IMR-90 (cell line): ENCODE measurements at regions not wholly inside any gene's neighbourhood (a gene's known extent, or its start where the extent isn't known, plus 50 kb on each side); places are given as distances from the start of the nearest gene placed in this dataset.

Source experiments
- ATAC-seq: fragments of 200-7000 bp; cut with Tn5 transposase; 2 replicates; pipeline ENCODE4 v1.9.1; 2020; ENCODE audit warnings: low read depth, mild to moderate bottlenecking, moderate library complexity
- BruUV-seq: library from RNA; stranded (reverse); fragments of 400-500 nt; replicated peaks from 2 replicates; lab custom pipeline; 2021; lab: Mats Ljungman, UMichigan
- CTCF ChIA-PET: fragments of 300-600 bp; formaldehyde crosslinking; extraction: SDS; loops from one replicate; lab custom pipeline; 2021; ENCODE audit warnings: antibody characterized with exemption; lab: Yijun Ruan, JAX
- POLR2A ChIA-PET: fragments of 300-600 bp; sonication (Branson Sonifier 250); formaldehyde crosslinking; loops from one replicate; lab custom pipeline; 2022; ENCODE audit warnings: antibody characterized with exemption; ENCODE audit not compliant: unreplicated experiment; lab: Charles Lee
- DNase-seq: peaks from one replicate; pipeline ENCODE4 v3.0.0; 2013
- H2AFZ ChIP-seq: replicated peaks from 2 replicates; pipeline ENCODE3; 2013; ENCODE audit warnings: low read length, mild to moderate bottlenecking; ENCODE audit not compliant: poor library complexity
- H2AK5ac ChIP-seq: 2 replicates; pipeline ENCODE4 v1.6.1; 2013; ENCODE audit warnings: low read depth, low read length, inconsistent platforms
- H2AK9ac ChIP-seq: replicated peaks from 2 replicates; pipeline ENCODE3; 2013; ENCODE audit warnings: mild to moderate bottlenecking, low read depth, low read length, moderate library complexity; ENCODE audit not compliant: poor library complexity
- H2BK120ac ChIP-seq: 2 replicates; pipeline ENCODE4 v1.6.1; 2013; ENCODE audit warnings: low read depth, low read length, inconsistent platforms
- H2BK15ac ChIP-seq: 3 replicates; pipeline ENCODE4 v1.6.1; 2013; ENCODE audit warnings: low read depth, low read length, inconsistent platforms
- H2BK20ac ChIP-seq: 2 replicates; pipeline ENCODE4 v1.6.1; 2013; ENCODE audit warnings: low read depth, mild to moderate bottlenecking, inconsistent platforms, low read length, moderate library complexity
- H2BK5ac ChIP-seq: 2 replicates; pipeline ENCODE4 v1.6.1; 2013; ENCODE audit warnings: mild to moderate bottlenecking, low read depth, low read length, inconsistent platforms; ENCODE audit not compliant: poor library complexity, severe bottlenecking
- H3K14ac ChIP-seq: replicated peaks from 2 replicates; pipeline ENCODE4 v1.6.1; 2013; ENCODE audit warnings: low read depth, low read length, inconsistent platforms
- H3K18ac ChIP-seq: 2 replicates; pipeline ENCODE4 v1.6.1; 2013; ENCODE audit warnings: low read depth, low read length, control low read depth
- H3K23ac ChIP-seq: 2 replicates; pipeline ENCODE4 v1.6.1; 2013; ENCODE audit warnings: low read depth, low read length, inconsistent platforms
- H3K27ac ChIP-seq: 2 replicates; pipeline ENCODE4 v1.5.1; 2013; ENCODE audit warnings: mild to moderate bottlenecking, control low read depth, low read length; ENCODE audit not compliant: insufficient read depth
- H3K27me3 ChIP-seq: 2 replicates; pipeline ENCODE4 v1.6.1; 2013; ENCODE audit warnings: low read length; ENCODE audit not compliant: control insufficient read depth, insufficient read depth
- H3K36me3 ChIP-seq: 2 replicates; pipeline ENCODE4 v1.6.1; 2013; ENCODE audit warnings: low read length, mixed read lengths; ENCODE audit not compliant: control insufficient read depth, insufficient read depth
- H3K4ac ChIP-seq: 2 replicates; pipeline ENCODE4 v1.6.1; 2013; ENCODE audit warnings: low read depth, low read length, inconsistent platforms
- H3K4me1 ChIP-seq: 2 replicates; pipeline ENCODE4 v1.6.1; 2013; ENCODE audit warnings: low read length, mixed read lengths; ENCODE audit not compliant: control insufficient read depth, insufficient read depth
- H3K4me2 ChIP-seq: 2 replicates; pipeline ENCODE4 v1.6.1; 2013; ENCODE audit warnings: low read depth, mild to moderate bottlenecking, control low read depth, low read length, moderate library complexity
- H3K4me3 ChIP-seq: 2 replicates; pipeline ENCODE4 v1.5.1; 2013; ENCODE audit warnings: low read depth, mild to moderate bottlenecking, control low read depth, low read length, moderate library complexity; ENCODE audit not compliant: insufficient read depth
- H3K56ac ChIP-seq: 2 replicates; pipeline ENCODE4 v1.6.1; 2013; ENCODE audit warnings: low read length, inconsistent platforms; ENCODE audit not compliant: insufficient read depth; ENCODE audit errors: extremely low read depth
- H3K79me1 ChIP-seq, 2 experiments: 2 replicates each; pipeline ENCODE4 v1.6.1; 2013; ENCODE audit warnings: low read length in 2 of 2, inconsistent platforms in 1 of 2, low read depth in 1 of 2
- H3K9ac ChIP-seq: 2 replicates; pipeline ENCODE4 v1.6.1; 2013; ENCODE audit warnings: low read depth, low read length, control low read depth
- H3K9me1 ChIP-seq: 2 replicates; pipeline ENCODE4 v1.6.1; 2013; ENCODE audit warnings: low read length, inconsistent platforms; ENCODE audit not compliant: insufficient read depth
- H3K9me3 ChIP-seq: 2 replicates; pipeline ENCODE4 v1.6.1; 2013; ENCODE audit warnings: low read length; ENCODE audit not compliant: control insufficient read depth, insufficient read depth
- H4K20me1 ChIP-seq: 2 replicates; pipeline ENCODE4 v1.6.1; 2013; ENCODE audit warnings: low read length, inconsistent platforms; ENCODE audit not compliant: insufficient read depth
- H4K5ac ChIP-seq: 2 replicates; pipeline ENCODE4 v1.6.1; 2013; ENCODE audit warnings: mild to moderate bottlenecking, low read depth, low read length, control low read depth
- H4K8ac ChIP-seq, 2 experiments: 2 replicates each; pipeline ENCODE4 v1.6.1; 2013; ENCODE audit warnings: low read depth in 2 of 2, low read length in 2 of 2, control low read depth in 1 of 2, inconsistent platforms in 1 of 2
- H4K91ac ChIP-seq: 2 replicates; pipeline ENCODE4 v1.6.1; 2013; ENCODE audit warnings: low read depth, low read length, inconsistent platforms; ENCODE audit not compliant: insufficient read depth
- CTCF ChIP-seq: conservative IDR thresholded peaks from 2 replicates; pipeline ENCODE4 v1.5.1; 2012; ENCODE audit warnings: mild to moderate bottlenecking, low read depth, low read length, improper control_type of control experiment
- FOS ChIP-seq: fragments of 150-350 bp; IDR thresholded peaks from 2 replicates; pipeline ENCODE4 v1.6.1; 2016; ENCODE audit warnings: low read depth, low read length
- MAZ ChIP-seq: IDR thresholded peaks from 2 replicates; pipeline ENCODE4 v1.6.1; 2012; ENCODE audit warnings: low read depth, mild to moderate bottlenecking, low read length, improper control_type of control experiment, moderate library complexity, borderline replicate concordance
- MXI1 ChIP-seq: IDR thresholded peaks from 2 replicates; pipeline ENCODE4 v1.6.1; 2012; ENCODE audit warnings: low read depth, mild to moderate bottlenecking, low read length, moderate library complexity, borderline replicate concordance
- POLR2A ChIP-seq: IDR thresholded peaks from 2 replicates; pipeline ENCODE4 v1.6.1; 2012; ENCODE audit warnings: mild to moderate bottlenecking, low read depth, low read length
- RAD21 ChIP-seq: IDR thresholded peaks from 2 replicates; pipeline ENCODE4 v1.6.1; 2012; ENCODE audit warnings: low read length, improper control_type of control experiment
- RCOR1 ChIP-seq: IDR thresholded peaks from 2 replicates; pipeline ENCODE4 v1.6.1; 2012; ENCODE audit warnings: mild to moderate bottlenecking, low read length, improper control_type of control experiment; ENCODE audit not compliant: insufficient replicate concordance
- RFX5 ChIP-seq: IDR thresholded peaks from 2 replicates; pipeline ENCODE4 v1.8.0; 2012; ENCODE audit warnings: low read depth, mild to moderate bottlenecking, low read length, moderate library complexity
- SMC3 ChIP-seq: fragments of 150-350 bp; IDR thresholded peaks from 2 replicates; pipeline ENCODE4 v1.6.1; 2016; ENCODE audit warnings: low read depth, mild to moderate bottlenecking, antibody characterized with exemption, low read length, moderate library complexity
- WGBS, 2 experiments: methylation state at CpG; one replicate each; pipeline versions ENCODE4 v1.1.5 to v1.1.7; 2013; ENCODE audit warnings: missing lambda C conversion rate in 2 of 2; ENCODE audit not compliant: insufficient read length in 1 of 2; ENCODE audit errors: extremely low coverage in 2 of 2; 5-methylcytosine and 5-hydroxymethylcytosine counted together
- dilution Hi-C: fragments of 300-500 bp; cut with HindIII; formaldehyde crosslinking; loops from one replicate; pipeline ENCODE4 v1.14.3; 2018; ENCODE audit warnings: low sequenced_read_pairs; ENCODE audit not compliant: unreplicated experiment
- in situ Hi-C: fragments of 300-500 bp; cut with MboI; formaldehyde crosslinking; loops from 3 replicates; pipeline ENCODE4 v1.14.3; 2019; ENCODE audit warnings: low sequenced_read_pairs, inconsistent platforms, mixed read lengths
- intact Hi-C: fragments of 100-400 bp; cut with micrococcal nuclease; formaldehyde crosslinking; loops from 2 replicates; pipeline ENCODE4 v1.10.0; 2022
- TF ChIP-seq, protein P1 (sequence below): fragments of 150-350 bp; IDR thresholded peaks from 2 replicates; pipeline ENCODE4 v1.6.1; 2016; ENCODE audit warnings: low read depth, mild to moderate bottlenecking, low read length, moderate library complexity, borderline replicate concordance

DNA sequence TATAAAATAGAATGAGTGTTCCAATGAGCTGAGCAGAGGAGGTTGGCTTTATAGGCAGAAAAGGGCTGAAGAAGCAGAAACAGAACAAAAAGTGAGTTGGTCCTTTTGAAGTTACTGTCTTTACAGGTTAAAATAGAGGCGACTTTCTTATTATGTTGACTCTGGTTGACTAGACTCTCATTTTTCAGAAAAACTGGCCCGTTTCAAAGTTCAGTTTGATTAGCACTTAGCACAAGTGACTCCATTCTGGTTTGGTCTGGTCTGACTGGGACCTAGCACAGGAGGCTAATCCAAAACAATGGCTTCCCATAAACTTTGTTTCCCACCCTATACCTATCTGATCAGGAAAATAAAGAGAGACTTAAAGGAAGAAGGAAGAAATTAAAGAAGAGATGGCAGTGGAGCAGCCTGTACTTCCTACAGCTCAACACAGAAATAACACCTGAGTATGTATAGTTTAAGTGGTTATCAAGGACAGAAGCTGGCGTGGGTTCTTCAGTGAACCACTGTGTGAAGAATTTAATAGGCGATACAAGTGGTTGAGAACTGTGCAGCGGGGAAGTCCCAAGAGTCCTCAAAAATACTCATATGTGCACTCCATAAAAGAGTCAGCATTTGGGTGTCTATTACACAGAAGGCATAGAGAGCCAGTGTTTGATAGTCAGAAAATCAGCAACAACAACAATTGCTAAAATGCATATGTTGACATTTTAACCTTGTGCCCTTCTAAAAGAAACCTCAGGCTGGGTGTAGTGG is 554.8 kb upstream of the HTR2C start:
- Histone ChIP-seq H3K36me3 (no peaks in the 10 kb centered on the region), H3K9ac (no peak overlapping the region), H4K91ac (no peak overlapping the region), H3K4me2 (no peak overlapping the region), H3K9me3 (no peaks in the 10 kb centered on the region; the same call in 1 of the 2 replicates), H3K4me3 (no peak overlapping the region), H3K18ac (no peak overlapping the region), H4K20me1 (no peaks in the 10 kb centered on the region), H3K27me3 (no peaks in the 10 kb centered on the region), H3K9me1 (no peaks in the 10 kb centered on the region), H2AK9ac (no peak overlapping the region), H2BK5ac (no peak overlapping the region), H3K4me1 (no peaks in the 10 kb centered on the region), H4K8ac (no peak overlapping the region), H3K79me1 (no peaks in the 10 kb centered on the region), H3K23ac (no peak overlapping the region), H3K14ac (no peak overlapping the region), H3K4ac (no peak overlapping the region), H3K27ac (no peak overlapping the region), H2AK5ac (no peak overlapping the region), H2BK15ac (no peak overlapping the region), H3K56ac (no peak overlapping the region), H2BK120ac (no peak overlapping the region), H4K5ac (no peak overlapping the region), H2AFZ (no peak overlapping the region), H2BK20ac (no peak overlapping the region)
- in situ Hi-C loops (no loop called here), intact Hi-C loops (loop anchor here (5.0 kb wide), 1 partner anchor 618 kb away; no protein-coding TSS in a partner anchor), dilution Hi-C loops (no loop called here)
- ATAC-seq (no peak), DNase-seq (no peak)
- no CpG with 5 or more reads among the region's 5 CpGs for WGBS, 2 experiments
- ChIA-PET CTCF (no interaction called here), POLR2A (no interaction called here)
- no TSS peak for BruUV-seq
- TF ChIP-seq, protein P1, sequence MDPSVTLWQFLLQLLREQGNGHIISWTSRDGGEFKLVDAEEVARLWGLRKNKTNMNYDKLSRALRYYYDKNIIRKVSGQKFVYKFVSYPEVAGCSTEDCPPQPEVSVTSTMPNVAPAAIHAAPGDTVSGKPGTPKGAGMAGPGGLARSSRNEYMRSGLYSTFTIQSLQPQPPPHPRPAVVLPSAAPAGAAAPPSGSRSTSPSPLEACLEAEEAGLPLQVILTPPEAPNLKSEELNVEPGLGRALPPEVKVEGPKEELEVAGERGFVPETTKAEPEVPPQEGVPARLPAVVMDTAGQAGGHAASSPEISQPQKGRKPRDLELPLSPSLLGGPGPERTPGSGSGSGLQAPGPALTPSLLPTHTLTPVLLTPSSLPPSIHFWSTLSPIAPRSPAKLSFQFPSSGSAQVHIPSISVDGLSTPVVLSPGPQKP: no peak
- TF ChIP-seq SMC3: no peak
- no peak for TF ChIP-seq POLR2A
- no peak for TF ChIP-seq RFX5
- TF ChIP-seq CTCF: no peak
- TF ChIP-seq FOS: no peak
- TF ChIP-seq RAD21: no peak
- TF ChIP-seq RCOR1: no peak
- no peak for TF ChIP-seq MXI1
- TF ChIP-seq MAZ: no peak
